SKM-1 (cell line): ENCODE measurements at regions not wholly inside any gene's neighbourhood (a gene's known extent, or its start where the extent isn't known, plus 50 kb on each side); places are given as distances from the start of the nearest gene placed in this dataset.

Source experiments
- DNase-seq: peaks from one replicate; lab custom pipeline; 2025; ENCODE audit not compliant: unreplicated experiment; lab: John Stamatoyannopoulos, UW

DNA sequence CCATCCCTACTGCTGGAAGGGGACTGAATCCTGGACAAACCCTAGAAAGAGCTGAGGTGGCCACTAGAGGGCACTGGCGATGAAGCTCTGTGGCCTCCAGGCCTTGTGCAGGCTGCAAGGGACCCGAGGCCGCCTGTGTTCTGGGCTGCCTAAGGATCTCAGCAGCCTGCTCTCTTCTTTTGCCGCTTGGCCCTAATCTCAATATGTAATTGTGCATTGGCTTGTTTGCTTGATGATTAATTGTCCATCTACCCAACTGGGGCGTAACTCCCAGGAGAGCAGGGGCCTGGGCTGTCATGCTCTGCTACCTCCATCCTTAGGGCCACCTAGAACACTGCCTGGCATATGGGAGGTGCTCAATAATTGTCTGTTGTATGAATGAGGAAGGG is 73.8 kb downstream of the SYNE3 start:
- peak; percentile 4 for DNase-seq

DNA sequence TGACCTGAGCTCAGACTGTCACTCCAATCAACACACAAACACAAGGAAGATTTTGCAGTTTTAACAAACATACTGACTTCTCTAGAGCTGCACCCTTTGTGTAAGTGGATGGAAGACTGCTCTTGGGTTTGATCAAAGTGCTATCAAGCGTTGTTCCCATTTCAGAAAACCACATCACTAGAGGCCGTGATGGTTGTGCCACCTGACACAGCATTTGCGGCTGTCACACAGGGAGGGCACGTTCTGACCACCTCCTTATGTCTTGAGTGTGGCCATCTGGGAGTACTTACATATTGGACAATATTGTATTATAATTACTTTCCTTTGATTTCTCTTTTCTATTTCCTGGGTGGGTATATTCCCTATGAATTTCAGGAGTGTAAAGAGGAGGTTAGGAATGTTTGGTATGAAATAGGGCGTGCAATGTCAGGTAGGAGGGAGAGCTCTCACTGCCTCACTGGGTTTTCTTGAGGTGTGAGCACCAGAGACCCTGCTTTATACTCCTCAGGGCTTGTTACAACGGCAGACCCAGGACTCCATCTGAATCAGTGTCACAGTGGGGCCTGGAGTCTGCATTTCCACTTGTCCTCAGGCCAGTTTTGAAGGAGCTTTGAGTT is 74.3 kb downstream of the SYNE3 start:
- DNase-seq = no peak

DNA sequence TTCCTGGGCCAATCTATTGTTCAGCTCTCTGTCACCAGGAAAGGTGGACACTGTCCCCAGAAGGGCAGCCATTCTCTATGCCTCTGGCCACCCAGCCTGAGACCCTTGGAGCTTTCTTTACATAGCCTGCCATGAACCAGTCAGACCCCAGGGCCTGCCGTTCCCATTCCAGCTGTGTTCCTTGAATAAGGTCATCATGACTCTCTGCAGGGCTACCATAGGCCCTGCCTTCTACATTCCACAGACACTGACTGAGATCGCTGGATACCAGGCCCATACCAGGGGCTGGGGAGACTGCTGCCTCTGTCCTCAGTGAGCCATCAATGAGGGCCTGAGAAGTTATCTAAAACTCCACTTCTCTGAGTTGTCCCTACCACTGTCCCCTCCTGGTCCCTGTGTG is 75.5 kb downstream of the SYNE3 start:
- no peak for DNase-seq

DNA sequence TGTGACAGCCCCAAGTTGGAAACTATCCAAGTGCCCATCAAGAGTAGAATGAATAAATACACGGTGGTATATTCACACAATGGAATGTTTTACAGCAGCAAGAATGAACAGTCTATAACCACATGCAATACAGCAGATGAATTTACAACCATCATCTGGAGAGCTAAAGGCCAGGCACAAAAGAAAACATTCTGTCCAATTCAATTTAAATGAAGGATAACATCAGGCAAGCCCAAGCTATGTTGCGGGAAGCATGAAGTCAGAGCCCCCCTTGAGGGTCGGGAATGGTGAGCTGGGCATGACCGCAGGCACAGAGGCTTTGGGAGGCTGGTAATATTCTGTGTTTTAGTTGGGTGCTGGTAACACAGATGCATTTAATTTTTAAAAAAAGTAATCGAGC is 76.0 kb downstream of the SYNE3 start:
- no peak for DNase-seq

DNA sequence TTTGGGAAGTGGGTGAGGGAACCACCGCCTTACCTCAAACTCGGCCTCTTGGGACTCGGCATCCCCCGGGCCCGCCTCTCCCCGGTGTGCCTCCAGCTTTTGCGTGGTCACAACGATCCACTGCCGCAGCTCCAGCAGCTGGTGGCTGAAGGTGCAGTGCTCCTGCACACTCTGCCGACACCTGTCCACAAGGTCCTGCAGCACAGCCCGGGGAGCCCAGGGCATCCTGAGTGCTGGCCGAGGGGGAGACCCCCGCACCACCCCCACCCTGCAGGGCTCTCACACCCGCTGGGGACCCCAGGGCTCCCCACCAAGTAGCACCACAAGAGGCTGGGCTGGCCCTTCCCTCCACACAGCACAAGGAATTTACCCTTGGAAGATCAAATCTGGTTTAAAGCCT is 76.6 kb downstream of the SYNE3 start:
- no peak for DNase-seq

DNA sequence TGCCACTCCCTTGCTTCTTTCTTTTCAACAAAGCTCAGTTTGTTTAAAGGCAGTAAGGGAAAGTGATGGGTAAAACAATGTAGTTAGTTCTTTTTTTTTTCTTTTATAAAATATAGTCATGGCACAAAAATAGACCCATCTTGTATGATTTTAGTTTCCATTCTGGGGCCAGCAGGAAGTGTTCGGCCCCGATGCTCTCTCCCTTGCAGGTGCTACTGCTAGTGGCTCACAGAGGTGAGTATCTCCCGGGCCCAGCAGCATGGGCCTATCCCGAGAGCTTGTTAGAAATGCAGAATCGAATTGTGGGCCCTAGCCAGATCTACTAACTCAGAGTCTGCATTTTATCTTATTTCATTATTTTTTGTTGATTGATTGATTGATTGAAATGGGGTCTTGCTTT is 78.7 kb downstream of the SYNE3 start:
- no peak for DNase-seq

DNA sequence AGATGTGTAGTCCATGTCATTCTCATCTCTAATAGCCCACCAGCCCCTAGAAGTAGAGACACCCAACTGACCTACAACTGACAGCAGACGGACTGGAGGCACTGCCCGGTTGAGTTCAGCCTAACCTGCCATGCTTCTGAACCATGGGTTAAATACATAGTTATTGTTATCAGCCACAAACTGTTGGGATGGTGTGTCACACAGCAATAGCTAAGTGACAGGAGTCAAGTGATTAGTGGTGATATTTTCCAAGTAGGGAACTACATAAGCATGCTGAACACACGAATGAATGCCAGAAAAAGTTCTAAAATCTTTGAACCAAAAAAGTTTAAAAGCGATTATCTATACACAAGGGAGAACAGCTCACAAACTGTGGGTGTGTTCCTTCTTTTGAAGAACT is 80.1 kb downstream of the SYNE3 start:
- DNase-seq = no peak

DNA sequence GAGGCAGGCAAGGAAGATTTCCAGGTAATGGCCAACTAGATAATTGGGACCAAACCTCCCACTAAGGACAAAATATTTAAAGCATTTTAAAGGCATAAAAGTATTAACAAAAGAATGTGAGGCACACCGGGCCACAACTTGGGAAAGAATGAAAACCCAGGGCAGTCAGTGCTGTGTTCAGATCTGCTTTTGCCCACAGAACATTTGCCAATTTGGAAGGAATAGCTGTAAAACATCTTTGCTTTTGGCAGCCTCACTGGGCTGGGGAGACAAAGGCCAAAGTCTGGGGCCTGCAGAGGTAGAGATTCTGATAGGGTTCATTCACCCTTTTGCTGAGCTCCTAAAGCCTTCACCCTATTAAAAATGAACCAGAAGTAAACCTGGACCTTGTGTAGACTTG is 82.3 kb downstream of the SYNE3 start:
- no peak for DNase-seq

DNA sequence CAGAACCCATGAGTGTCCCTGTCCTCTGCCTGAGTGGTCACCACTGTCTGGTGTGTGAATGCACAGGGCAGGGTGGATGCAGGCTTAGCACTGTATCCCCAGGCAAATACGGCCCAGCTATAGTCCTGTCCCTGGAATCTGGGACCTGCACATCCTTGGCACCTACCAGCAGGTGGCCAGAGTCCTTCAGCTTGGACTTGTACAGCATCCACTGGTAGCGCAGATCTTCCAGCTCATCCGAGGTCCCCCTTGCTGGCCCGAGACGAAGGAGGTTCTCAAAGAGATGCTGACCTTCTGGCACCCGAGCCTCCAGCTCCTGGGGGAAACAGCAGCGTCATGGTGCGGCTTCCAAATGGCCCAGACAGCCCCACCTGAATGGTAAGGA is 83.4 kb downstream of the SYNE3 start:
- no peak for DNase-seq

DNA sequence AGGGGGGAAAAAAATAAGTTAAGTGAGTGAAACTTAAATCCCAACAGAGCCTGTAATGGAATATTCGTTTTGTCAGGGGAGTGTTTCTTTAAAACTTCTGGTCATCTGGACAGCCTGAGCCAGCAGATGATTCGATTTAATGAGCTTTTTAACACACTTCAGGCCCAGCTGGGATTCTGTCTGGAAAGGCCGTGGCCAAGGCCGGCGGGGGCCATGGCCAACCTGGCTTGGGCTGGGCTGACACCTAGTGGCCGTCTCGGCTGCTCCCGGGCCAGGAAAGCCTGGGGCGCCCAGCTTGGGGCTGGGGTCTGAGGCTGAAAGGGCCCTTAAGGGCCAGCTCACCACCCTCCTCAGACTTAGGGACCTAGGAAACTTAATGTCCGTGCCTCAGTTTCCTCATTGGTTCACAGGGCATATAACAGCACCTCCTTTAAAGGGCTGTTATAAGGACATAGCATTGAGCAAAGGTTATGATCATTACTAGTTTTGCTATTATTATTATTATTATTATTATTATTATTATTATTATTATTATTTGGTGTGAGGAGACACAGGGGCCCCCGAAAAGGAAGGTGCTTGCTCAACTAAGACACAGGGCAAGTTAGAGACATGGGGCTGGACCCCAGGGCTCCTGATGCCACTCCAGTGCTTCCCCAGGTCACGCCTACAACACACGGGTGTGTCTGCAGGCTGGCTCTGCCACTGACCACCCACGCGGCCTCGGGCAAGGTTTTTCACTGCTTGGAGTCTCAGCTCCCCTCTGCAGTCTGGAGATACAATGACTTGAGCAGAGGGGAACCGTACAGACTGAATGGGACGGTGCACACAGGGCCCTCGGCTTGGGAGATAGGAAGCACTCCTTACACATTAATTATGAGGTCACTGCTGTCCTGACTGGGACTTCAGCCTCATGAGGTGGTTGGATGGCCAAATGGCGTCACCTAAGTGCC is 84.0 kb downstream of the SYNE3 start:
- no peak for DNase-seq

DNA sequence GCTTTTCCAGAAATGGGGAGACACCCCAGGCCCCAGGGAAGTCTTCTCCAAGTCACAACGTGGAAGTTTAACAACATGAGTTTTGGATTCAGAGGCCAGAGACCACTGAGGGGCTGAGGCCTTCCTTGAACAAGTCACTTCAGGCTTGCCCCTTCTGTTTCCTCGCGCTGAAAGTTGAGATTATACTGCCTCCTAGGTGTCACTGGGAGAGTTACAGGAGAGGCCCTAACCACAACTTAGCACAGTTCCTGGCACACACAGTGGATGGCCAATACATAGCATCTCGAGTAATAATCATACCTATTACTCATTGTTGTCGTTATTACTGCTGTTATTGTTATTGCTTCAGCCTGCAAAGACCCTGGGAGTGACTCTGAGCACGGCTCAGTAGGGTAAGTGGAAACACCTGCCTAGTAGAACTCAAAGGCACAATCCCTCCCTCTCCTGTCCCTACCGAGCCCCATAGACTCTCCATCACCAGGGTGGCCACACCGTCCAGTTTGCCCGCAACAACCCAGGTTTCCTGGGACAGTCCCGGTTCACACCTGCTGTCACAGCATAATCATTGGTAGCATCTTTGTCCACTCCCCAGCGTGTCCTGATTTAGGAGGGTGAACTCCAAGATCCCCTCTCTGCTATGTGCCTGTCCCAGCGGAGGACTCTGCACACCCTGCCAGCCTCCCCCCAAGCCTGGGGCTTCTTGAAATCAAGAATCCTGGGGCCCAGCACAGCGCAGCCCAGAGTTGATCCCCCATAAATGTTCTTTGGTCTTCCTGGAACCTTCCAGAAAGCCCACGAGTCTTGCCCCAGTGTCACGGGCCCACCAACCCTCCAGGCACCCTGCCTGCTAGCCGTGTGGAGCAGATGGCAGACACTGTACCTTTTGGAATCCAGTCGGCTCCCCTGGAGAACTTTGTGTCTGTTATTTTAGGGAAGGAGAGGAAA is 85.0 kb downstream of the SYNE3 start:
- no peak for DNase-seq

DNA sequence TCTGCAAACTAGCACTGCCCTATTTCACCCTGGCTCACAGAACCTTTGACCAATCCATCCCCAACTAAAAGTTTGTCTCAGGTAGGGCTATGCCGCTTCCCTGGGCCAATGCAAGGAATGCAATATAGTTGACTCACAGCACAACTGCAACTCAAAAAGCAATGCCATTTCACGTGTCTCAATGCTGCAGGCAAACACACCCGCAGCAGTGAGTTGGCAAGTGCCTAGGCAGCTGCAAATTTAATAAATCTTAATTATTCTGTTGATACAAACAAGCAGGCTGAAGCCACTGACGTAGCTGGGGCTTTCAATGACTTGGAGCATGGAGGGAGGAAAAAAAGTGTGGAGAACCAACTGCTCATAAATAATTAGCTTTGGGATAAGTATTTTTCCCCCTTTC is 87.9 kb downstream of the SYNE3 start:
- no peak for DNase-seq

DNA sequence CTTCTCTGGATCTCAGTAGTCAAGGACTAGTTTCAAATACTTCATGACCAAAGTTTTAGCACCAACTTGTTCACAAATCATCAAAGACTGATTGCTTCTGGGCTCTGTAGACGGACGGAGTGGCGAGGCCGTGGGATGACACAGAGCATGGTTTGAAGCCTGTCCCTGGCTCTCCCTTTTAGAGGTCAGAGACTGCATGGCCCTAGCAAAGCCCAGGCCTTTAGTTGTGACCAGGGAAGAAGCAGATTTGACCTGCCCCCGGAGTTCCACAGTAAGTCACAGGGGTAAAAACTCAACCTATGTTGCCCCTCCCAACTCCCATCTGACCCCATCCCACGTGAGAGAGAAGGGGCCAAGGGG is 90.4 kb downstream of the SYNE3 start:
- DNase-seq = no peak

DNA sequence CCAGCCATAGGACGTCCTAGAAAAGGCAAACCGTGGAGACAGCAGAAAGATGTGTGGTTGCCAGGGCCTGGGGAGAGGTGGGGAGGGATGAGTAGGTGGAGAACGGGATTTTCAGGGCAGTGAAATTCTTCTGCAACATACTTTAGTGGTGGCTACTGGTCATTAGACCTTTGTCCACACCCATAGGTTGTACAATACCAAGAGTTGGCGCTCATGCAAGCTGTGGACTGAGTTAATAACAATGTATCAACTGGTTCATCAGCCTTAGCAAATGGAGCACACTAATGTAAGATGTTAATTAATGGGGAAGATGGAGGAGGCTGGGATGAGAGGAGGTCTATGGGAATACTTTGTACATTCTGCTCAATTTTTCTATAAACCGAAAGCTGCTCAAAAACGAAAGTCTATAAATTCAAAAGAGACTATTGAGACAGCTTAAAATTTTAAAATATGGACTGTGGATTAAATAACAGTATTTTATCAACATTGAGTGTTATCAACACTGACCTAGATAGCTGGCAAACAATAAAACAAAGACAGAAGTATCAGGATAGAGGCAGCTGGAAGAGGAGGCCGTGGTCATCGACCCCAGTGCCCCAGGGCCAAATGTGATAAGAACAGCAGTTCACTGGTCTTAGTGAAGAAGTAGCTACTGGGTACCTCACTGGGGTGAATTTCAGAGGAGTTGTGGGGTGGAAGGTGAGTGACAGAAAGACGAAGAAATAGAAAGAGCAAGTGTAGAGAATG is 90.9 kb downstream of the SYNE3 start:
- DNase-seq = no peak

DNA sequence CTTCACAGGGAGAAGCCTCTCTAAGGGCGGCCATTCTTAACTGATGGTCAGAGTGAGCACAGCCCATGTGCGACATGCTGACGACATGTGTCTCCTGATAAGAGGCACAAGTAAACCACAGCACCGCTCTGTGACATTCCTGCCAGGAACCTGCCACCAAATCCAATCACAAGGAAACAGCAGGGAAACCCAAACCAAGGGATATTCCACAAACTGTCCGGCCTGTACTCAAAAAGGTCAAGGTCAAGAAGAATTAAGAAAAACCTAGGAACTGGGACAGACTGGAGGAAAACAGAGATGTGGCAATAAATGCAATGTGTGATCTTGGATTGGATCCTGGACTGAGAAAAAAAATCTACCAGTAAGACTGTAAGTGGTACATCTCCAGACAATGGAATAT is 91.9 kb downstream of the SYNE3 start:
- DNase-seq = no peak

DNA sequence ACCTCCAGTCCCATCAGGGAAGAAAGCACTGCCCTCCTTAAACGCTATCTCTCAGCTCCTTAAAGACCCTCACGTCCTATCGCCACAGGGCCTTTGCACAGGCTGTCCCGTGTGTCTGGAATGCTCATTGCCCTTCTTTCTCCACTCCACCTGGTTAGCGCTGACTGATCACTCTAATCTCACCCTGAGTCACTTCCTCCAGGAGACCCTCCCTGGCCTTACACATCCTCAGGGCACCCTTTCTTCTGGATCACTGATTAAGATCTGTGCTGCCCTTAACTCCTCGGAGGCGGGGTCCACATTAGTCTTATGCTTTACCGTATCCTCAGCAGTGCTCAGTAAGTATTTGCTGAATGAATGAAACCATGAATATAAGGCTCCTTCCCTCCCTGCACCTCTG is 94.7 kb downstream of the SYNE3 start:
- no peak for DNase-seq

DNA sequence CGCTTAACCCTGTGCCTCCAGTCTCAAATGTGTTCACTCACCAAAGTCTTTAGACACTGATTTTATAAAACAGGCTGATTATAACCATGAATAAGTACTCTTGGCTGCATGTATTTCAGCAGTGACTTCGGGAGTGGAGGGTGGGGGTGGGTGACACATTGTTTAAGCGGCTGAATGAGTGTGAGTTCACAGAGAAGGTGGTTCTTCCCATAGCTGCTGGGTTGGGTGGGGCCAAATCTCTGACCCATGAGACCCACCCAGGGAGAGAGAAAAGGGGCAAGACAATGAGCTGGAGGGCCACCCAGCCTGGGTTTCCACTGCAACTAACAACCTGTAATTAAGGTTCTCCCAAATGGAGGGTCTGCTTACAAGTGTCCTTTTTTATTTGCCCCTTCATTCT is 96.4 kb downstream of the SYNE3 start:
- no peak for DNase-seq

DNA sequence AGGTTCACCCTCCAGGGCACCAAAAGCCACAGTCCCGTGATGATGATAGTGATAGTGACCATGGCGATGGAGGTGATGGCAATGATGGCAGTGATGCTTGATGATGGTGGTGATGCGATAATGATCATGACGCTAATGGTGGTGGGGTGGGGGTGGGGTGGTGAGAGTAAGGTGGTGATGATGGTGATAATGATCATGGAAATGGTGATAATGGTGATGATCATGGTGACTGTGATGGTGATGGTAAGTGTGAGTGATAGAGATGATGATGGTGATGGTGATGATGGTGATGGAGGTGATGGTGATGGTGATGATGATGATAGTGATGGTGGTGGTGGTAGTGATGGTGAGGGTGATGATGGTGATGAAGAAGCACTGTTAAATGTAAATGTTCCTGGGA is 96.9 kb downstream of the SYNE3 start:
- DNase-seq = no peak

DNA sequence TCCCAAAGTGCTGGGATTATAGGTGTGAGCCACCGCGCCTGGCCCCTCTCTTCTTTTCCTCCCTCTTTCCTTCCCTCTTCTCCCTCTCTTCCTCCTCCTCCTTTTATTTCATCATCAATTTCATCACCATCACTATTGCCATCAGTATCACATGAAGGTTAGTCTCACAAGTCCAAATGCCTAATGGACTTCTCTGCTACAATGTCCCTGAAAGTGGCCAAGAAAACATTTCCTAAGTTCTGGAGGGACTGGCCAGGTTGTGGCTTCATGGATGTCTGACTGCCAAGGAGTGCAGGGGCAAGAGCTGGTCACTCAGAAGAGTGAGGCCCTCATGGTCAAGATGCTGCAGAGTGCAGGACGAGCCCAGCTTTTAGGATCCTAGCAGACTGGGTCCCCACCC is 97.6 kb downstream of the SYNE3 start:
- DNase-seq = no peak

DNA sequence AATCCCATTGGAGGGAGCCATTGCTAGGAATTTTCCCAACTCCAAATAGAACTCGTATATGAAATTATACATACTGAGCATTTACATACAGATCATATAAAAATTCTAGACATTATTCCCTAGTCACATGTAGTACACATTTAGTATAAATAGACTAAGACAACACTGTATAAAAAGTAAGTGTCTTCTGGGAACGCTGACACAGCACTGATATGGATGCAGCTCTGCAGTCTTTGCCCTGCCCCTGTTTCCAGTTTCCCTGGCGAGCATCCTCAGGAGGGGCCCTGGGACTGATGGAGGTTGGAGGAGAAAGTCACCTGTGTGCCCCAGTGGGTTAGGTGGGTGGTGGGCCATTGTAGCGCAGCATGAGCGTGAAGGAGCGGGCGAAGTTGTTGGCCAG is 97.8 kb upstream of the CLMN start:
- no peak for DNase-seq

DNA sequence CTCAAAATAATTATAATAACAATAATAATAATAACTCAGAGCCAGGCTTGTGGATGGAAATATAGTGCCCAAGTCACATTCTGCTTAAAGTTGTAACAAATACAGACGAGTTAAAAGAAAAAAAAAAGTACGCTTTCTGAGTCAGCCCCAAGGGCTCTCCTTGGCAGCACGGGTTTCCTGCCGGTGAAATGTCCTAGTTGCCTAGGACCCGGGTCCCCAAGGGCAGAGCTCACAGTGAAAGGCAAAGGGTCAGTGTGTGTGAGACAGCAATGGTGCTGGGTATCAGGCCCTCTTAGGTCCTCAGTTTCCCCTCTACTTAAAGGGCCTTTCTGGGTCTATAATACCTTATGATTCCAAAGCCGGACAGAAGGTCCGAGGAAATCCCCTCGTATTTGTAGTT is 96.3 kb upstream of the CLMN start:
- no peak for DNase-seq
